Suppressor macrophage treated with lipopolysaccharide for 4 hours (primary cell): ENCODE measurements at regions not wholly inside any gene's neighbourhood (a gene's known extent, or its start where the extent isn't known, plus 50 kb on each side); places are given as distances from the start of the nearest gene placed in this dataset.

Experiments
- DNase-seq: peaks from one replicate; pipeline ENCODE4 v3.0.0-alpha.2; 2020

DNA sequence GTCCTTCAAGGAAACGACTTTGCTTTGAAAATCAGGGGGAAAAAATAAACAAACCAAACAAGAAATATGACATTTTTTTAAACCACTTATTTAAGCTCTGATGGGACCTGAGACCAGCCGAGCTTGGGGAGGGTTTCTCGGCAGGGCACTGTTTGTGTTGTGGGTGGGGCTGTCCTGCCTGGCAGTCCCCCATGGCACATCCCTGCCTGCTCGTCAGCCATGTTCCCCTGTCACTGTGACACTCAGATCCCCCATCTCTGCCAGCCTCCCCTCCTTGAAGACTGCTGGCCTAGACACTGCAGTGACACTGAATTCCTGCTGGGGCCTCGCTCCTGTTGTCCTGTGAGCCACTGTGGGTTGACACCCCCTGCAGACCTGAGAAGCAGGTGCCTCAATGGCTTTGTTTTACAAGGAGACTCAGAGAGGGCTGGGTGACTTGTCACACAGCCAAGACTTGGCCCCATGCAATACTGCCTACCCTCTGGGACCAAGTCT, 95.1 kb upstream of the PTPN1 start:
- no peak for DNase-seq

DNA sequence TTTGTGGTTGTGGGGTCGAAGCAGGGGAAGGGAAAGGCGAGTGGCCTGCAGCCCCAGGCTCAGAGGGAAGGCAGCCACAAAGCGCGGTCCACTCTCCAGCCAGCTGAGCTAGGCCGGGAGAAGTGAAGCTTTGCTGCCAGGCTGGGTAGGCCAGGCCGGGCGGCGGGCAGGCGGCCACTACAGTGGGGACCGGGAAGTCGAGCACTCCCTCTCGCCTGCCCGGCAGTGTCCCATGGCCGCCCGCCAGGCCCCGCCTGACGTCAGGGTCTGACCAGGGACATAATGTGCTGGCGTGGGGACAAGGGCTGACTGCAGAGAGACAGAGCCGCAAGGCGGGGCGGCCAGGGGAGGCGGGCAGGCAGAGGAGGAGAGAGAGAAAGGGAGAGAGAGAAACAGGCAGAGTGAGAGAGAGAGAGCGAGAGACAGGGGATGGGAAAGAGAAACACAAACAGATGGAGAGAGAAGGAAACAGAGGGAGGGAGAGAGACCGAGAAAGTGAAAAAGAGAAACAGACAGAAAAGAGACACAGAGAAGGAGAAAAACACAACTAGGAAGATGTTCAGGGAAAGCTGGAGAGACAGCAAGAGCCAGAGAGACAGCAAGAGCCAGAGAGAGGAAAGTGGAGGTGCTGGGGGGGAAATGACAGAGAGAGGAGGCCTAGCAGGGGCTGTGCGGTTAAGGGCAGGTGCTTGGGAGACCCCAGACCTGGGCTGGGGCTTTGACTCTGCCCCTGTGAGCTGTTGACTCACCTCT, 94.5 kb upstream of the PTPN1 start:
- DNase-seq: no peak

DNA sequence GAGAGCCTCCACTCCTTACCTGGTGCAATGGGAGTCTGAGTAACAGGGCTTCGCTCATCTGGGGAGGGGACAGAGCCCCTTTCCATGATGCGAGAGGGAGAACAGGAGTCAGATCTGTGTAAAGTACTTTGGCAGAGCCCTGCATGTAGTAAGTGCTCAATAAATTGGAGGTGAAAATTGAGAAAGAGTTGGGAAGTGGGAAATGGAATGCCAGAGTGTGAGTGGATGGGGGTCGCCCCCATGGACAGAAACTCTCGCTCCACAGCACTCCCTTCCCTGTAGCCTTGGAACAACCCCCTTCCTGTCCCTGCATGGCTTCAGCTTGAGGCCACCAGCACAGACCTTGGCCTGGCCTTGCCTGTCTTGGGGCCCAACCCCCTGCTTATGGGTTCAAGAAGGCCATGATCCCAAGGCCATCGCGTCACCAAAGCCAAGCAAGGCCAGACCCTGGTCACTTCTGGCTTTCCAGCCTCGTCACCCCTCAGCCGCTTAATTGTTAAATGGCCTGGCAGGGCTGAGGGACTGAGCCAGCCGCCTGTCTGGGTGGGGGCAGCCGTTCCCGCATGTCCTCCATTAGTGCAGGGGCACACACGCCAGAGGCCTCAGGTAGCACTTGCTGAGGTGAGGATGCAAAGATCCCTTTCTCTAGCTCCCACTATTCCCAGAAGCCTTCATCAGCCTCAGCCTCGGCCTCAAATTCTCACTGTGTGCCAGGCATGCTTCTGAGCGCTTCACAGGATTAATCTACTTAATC, 93.7 kb upstream of the PTPN1 start:
- DNase-seq: no peak

DNA sequence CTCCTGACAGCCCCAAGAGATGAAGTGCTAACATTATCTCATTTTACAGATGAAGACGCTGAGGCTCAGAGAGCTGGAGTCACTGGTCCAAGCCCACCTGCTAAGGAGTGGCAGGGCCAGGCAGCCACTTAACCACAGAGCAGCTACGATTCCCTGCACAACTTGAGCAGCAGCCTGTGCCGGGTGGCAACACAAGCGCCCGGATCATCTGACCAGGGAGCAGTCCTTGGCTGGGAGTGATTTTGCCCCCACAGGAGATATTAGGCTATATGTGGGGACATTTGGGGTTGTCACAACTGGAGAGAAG, 93.2 kb upstream of the PTPN1 start:
- DNase-seq: no peak

DNA sequence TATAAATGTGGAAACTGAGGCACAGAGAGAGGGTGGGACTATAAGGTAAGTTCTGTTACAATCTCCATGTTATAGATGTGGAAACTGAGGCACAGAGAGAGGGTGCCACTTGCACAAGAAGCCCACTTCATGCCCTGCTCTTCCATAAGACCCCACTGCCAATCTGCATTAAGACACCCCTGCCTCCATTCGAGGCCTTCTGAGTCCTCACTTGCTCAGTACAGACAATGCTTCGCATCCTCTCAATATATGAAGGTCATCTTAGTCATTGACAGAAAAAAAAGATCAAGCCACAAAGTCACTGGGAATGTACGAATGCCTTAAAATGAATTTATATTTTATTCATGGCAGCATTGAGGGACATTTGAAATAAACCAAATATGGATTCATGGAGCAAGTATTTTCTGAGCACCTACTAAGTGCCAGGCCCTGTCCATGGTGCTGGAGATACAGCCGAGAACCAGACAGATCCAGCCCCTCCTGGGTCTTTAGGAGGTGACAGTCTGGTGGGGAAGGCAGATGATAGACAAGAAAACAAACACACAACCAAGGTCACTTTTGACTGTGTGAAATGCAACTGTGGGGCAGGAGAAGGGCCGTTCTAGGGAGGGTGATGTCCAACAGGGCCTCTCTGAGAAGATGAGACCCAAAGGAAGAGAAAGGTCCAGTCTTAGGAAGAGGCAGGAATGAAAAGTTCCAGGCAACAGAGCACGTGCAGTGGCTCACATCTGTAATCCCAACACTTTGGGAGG, 92.5 kb upstream of the PTPN1 start:
- DNase-seq: no peak

DNA sequence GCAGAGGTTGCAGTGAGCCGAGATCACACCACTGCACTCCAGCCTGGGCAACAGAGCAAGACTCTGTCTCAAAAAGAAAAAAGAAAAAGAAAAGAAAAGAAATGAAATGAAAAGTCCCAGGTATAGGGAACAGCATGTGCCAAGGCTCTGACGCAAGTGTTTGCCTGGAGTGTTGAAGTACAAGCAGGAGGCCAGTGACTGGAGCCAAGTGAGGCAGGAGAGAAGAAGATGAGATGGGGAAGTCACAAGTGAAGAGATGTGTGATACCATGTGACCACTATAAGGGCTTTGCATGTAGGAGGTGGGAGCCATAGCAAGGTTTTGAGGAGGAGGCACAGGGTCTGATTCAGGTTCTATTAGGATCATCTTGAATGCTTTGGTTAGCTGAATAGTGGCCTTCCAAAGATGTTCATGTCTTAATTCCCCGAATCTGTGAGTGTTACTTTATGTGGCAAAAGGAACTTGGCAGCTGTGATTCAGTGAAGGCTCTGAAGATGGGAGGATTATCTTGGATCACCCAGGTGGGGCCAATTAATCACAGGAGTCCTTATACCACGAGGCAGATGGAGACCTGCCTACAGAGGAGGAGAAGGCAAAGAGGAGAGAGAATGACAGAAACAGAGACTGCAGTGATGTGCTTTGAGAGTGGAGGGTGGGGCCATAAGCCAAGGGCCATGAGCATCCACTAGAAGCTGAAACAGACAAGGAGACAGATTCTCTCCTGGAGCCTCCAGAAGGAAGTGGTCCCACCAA, 91.1 kb upstream of the PTPN1 start:
- DNase-seq: no peak

DNA sequence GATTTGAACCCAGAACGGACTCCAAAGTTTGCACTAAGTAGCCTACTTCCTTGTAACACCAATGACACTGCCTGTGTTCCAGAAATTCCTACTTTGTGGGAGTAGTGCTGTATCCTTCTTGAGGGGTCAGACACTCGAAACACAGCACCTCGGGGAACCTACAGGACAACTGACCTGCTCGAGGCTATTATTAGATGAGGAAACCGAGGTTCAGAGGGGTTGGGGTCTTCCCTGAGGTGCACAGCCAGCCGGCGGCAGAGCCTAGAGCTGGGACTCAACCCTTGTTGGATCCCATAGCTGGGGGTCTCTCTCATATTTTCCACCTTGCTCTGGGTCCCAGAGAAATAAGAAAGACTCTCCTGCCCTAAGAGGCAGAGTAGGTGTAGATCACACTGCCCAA, 89.8 kb upstream of the PTPN1 start:
- no peak for DNase-seq

DNA sequence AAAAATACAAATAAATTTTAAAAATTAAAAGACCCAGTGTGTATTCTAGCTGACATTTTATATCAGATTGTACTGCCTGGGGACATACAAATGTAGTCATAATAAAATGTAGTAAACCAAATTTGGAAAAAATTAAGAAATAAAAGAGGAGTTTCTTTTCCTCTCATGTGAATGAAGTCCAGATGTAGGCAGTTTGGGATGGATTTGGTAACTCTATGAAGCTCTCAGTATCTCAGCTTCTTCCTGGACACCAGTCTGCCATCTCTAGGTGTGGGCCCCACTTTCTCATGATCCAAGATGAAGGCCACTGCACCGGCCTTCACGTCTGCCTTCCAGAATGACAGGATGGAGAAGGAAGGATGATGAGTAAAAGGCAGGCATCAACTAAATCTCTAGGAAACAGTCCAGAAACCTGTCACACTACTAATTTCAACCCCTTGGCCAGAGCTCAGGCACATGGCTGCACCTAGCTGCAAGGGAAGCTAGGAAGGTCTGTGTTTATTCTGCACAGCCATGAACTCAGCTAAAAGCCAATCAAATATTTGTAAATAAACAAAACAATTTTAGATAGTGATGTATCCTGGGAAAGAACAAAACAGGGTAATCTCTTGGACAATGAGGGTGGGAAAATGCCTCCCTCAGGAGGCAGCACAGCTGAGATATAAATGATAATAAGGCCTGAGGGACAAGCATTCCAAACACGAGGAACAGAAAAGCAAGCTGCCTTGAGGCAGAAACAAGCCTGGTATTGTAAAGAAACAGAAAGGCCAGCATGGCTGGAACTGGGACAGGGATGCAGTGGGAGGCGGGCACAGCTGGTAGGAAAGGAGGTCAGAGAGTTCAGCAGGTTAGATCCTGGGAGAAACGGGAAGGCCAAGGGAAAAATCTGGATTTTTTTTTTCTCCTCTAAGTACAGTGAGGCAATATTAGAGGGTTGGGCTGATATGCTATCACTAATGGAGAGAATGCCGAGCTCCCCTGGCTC, 88.5 kb upstream of the PTPN1 start:
- DNase-seq: no peak

DNA sequence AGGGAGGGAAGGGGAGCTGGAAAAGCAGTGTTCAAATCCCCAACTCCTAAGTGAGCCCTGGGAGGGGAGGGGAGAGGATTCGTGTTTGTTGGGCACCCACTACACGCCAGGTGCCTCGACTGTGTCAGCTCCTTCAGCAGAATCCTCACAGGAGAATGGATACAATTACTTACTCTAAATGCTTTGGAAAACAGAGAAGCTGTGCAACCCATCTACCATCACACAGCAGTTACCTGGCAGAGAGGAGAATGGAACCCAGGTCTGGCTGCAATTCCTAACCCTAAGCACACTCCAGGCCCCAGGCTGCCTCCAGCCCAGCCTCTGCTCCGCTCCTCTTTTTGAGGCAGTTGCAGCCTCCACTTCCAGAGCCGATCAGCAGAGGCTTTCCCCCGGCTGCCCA, 86.4 kb upstream of the PTPN1 start:
- DNase-seq: no peak

DNA sequence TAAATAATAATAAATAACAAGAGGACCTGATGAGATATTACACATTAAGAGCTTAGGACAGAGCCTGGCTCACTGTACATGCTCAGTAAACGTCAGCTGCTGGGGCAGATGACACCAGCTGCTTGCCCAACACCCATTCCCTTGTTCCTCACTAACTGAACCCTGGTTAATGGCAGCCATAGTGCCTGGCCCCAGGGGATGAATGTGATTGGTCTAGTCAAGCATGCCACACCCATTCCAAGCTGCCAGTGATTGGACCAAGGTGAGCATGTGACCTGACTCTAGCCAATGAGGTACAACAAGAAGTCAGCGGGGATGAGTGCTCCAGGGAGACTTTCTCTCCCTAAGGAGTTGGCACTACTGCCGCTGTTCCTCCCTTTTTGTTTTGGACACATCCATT, 85.1 kb upstream of the PTPN1 start:
- peak; percentile 68 for DNase-seq

DNA sequence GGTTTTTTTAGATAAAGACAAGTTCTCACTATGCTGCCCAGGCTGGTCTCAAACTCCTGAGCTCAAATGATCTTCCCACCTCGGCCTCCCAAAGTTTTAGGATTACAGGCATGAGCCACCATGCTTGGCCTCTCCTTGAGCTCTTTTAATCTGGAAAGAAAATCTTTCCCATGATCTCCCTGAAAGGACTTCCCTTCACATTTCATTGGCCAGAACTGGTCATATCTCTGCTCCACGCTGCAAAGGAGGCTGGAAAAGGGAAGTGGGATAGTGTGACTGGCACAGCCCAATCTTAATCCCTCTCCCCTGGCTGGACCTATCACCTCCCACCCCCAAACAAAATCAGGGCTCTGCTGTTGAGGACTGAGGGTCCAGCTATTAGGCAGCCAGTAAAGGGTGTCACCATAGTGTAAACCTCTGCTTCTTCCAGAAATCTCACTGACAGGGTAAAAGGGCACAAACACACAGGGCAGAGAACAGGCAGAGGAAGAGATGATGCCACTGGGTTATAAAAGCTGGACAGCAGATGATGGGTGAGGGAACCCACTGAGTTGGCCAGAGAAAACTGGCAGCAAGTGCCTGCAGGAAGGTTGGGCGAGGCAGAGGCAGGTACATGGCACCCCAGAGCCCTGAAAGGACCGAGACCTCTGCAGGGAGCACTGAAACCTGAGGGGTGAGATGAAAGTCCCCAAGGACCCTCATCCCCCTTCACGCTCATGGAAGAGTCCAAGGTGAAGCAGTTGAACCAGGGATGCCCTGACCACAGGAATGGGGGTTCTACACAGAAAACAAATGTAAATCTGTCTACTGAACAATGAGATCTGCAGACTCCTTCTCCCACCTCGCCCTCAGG, 83.1 kb upstream of the PTPN1 start:
- DNase-seq: peak; percentile 62

DNA sequence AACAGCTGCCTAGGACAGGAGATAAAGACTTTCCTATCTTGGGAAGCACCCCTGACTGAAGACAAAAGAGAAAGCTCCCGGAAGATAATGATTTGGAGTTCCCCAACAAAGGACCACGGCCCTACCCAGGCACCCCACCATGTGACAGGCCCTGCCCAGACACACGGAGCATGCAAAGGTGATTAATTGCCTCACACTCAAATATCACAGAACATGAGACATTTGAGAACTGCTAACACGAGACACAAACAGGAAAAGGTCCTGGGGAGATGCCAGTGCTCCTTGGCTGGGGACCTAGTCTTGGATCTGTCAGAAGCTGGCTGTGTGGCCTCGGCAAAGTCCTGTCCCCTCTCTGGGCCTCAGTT, 82.5 kb upstream of the PTPN1 start:
- DNase-seq: no peak

DNA sequence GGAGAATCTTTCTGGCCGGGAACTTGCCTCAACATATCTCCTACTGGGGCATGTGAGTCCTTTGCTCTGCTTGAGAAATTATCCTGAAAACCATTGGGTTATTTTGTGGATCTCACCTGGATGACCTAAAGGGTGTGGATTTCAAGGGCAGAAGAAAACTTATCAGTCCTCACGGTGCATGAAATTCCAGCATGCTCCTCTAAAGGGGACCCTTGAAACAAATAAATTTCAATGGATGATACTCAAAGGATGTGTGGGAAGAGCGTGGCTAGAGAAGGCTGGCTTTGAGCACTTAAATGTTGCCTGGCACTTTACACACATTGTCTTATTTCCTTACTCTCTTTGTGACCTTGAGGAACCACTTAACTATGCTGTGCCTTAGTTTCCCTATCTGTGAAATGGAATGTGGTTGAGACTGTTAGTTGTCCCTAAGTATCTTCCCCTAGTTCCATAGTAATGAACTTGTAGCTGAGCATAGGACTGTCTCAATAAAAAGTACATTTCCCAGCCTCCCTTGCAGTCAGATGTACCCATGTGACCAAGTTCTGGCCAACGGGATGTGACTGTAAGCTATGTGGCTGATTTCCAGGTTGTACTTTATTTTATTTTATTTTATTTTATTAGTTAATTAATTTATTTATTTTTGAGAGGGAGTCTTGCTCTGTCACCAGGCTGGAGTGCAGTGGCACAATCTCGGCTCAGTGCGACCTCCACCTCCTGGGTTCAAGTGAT, 81.9 kb upstream of the PTPN1 start:
- DNase-seq: no peak

DNA sequence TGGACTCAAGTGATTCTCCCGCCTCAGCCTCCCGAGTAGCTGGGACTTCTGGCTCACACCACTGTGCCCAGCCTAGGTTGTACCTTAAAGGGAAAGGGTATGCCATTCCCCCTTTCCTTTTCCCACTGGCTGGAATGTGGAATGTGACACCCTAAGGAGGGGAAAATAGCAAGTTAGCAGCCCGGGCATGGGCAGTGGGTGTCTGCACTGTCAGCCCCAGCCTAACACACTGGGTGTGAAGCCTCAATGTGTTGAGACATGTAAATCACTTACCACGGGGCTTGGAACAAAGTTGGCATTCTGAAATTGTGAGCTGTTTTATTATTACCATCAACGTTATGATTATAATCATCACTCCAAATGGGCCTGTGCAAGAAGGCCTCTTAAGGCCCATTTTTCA, 80.8 kb upstream of the PTPN1 start:
- DNase-seq: no peak

DNA sequence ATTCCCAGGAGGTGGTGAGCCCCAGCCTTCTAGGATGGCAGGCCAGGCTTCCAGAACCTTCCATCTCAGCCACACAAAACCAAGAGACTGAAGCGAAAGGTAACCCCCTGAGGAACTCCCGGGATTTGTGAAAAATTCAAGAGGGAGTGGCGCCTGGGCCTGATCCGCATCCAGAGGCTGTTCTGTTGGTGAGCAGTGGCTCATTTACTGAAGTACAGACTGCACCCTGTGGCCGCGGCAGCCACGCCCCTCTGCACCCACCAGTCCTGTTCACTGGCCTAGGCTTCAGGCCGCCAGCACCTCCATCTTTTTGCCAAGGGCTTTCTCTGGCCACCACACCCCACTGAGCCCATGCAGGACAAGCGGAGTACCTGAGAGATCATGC, 79.1 kb upstream of the PTPN1 start:
- no peak for DNase-seq

DNA sequence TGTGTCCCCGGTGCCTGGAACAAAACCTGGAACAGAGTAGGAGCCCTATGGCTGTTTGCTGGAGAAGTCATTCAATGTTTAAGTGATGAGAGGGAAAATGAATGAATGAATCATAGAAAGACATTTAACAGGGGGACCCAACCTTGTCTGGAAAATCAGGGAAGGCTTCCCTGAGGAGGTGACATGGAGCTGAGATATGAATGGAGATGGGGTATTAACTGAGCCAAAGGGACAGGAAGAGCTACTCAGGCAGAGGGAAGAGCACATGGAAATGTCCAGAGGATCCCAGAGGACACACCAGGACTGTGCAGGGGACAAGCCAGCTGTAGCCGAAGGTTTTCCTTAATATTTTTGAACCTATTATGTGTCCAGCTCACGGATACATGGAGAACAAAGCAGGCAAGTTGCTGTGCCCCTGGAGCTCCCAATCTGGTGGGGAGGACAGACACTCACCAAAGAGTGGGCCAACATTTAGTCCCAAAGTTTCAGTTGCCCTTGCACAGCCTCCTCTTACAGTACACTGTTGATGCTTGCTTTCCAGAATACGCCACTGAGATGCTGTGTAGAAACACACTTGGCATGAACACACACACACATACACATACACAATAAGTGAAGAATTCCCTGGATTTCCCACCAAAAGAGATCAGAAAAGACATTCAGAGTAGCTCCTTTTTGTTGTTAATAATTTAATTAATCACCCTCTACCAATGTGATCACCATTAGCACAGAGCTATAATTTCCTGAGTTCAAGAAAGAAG, 77.0 kb upstream of the PTPN1 start:
- no peak for DNase-seq

DNA sequence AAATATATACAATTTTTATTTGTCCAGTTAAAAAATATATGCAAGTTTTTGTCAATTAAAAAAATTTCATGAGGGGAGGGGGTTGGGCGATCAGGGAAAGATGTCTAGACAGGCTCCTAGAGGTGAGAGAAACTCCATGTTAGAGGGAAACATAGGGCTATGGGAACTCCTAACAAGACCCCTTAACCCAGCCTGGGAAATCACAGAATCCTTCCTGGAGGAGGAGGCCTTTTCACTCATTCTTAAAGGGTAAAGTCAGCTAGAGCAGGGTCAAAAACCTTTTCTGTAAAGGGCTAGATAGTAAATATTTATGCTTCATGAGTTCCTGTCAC, 75.9 kb upstream of the PTPN1 start:
- DNase-seq: no peak

DNA sequence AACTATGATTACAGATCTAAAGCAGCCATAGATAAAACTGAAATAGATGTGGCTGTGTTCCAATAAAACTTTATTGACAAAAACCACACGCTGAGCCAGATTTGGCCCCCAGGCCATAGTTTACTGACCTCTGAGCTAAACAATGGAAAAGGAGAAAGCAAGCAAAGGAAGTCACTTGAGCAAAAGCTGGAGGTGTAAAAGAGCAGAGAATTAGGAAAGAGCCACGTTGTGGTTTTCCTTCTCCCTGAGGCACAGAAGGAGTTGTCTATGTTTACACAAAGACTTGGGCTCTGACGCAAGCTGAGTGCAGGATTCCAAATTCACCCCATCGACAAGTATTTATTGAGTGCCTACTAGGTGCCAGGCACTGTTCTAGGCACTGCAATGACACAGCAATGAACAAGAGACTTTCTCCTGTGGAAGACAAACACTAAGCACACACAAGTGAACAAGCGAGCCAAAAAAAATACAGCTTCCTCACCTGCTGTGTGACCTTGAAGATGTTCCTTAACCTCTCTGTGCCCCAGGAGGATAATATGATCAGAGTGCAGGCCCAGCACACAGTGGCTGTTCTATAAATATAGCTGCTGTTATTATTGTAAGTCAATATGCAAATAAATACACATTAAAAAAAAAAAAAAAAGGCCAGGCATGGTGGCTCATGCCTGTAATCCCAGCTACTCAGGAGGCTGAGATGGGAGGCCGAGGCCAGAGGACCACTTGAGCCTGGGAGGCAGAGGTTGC, 75.4 kb upstream of the PTPN1 start:
- DNase-seq: peak; percentile 81
